ENCODE measurements at regions not wholly inside any gene's neighbourhood (a gene's known extent, or its start where the extent isn't known, plus 50 kb on each side); places are given as distances from the start of the nearest gene placed in this dataset.
A peak's percentile ranks its signal among the peaks of the same experiment; 100 is the strongest.
"Not testable (repeated sequence)": the region's sequence is repeated elsewhere in the genome, so short reads cannot be mapped to it uniquely, and the experiment has no call there.

DNA sequence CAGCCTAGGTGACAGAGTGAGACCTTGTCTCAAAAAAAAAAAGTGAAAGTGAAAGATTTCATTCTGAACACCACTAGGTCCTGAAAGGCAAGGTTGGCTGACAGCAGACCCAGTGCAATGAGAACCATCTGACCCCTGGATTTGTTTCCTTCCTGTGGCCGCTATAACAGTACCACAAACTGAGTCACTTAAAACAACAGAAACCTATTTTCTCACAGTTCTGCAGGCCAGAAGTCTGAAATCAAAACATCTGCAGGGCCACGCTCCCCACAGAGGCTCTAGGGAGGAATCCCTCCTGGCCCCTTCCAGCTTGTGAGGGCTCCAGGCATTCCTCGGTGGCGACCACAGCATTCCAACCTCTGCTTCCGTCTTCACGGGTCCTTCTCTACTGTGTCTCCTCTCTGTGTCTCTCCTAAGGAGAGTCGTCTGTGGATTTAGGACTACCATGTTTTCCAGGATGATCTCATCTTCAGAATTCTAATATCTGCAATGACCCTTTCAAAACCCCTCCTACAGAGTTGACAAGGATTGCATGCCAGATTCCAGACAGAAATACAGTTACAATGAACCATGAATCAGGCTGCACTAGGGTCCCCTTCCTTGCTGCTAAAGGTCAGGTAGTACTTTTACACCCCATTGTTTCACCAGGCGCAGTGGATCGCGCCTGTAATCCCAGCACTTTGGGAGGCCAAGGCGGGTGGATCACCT, 78.0 kb upstream of the ADGRL1 start:
- peak; percentile 7 for DNase-seq (ENCODE audit: low spot score)

GRCh38 chr19:14279270-14279669, 73.3 kb upstream of the ADGRL1 start:
- DNase-seq (ENCODE audit: low spot score), result not testable (repeated sequence)

DNA sequence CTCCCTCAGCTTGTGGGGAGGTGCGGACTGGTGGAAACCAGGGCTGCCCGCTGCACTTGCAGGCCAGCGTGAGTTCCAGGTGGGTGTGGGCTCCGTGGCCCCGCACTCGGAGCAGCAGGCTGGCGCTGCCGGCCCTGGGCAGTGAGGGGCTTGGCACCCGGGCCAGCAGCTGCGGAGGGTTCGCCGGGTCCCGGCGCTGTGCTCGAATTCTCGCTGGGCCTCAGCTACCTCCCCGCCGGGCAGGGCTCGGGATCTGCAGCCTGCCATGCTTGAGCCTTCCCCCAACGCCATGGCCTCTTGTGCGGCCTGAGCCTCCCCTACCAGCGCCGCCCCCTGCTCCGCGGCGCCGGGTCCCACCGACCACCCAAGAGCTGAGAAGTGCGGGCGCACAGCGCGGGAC, 71.6 kb upstream of the ADGRL1 start:
- DNase-seq (ENCODE audit: low spot score), result no peak

DNA sequence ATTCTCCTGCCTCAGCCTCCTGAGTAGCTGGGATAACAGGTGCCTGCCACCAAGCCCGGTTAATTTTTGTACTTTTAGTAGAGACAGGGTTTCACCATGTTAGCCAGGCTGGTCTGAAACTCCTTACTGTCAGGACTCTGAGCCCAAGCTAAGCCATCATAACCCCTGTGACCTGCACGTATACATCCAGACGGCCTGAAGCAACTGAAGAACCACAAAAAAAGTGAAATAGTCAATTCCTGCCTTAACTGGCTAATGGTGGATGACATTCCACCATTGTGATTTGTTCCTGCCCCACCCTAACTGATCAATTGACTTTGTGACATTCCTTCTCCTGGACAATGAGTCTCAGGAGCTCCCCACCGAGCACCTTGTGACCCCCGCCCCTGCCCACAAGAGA, 69.9 kb upstream of the ADGRL1 start:
- not testable (repeated sequence) for DNase-seq (ENCODE audit: low spot score)

GRCh38 chr19:14272623-14273022, 66.7 kb upstream of the ADGRL1 start:
- DNase-seq (ENCODE audit: low spot score), result no peak

- DNase-seq (ENCODE audit: low spot score), result no peak
These were observed 65.9 kb upstream of the ADGRL1 start for GRCh38 chr19:14271840-14272239.

DNA sequence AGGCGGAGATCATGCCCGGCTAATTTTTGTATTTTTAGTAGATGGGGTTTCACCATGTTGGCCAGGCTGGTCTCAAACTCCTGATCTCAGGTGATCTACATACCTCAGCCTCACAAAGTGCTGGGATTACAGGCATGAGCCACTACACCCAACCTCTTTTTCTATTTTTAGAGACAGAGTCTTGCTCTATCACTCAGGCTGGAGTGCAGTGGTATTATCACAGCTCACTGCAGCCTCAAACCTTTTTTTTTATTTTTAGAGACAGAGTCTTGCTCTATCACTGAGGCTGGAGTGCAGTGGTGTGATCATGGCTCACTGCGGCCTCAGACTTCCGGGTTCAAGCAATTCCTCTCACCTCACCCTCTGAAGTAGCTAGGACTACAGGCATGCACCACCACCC, 64.6 kb upstream of the ADGRL1 start:
- not testable (repeated sequence) for DNase-seq (ENCODE audit: low spot score)

DNA sequence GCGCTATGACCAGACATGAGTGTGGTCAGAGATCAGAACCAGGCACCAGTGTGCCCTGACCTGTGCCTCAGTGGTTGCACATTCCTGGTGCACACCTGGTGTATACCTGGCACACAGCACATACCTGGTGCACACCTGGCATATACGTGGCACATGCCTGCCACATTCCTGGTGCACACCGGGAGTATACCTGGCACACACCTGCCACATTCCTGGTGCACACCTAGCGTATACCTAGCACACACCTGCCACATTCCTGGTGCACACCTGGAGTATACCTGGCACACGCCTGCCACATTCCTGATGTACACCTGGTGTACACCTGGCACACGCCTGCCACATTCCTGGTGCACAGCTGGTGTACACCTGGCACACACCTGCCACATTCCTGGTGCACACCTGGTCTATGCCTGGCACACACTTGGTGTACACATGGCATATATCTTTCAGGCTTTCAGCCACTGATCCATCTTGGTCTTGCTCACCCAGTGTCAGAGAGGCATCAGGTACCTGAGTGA, 61.3 kb upstream of the ADGRL1 start:
- DNase-seq (ENCODE audit: low spot score), result no peak

GRCh38 chr19:14266208-14266607, 60.2 kb upstream of the ADGRL1 start:
- not testable (repeated sequence) for DNase-seq (ENCODE audit: low spot score)

DNA sequence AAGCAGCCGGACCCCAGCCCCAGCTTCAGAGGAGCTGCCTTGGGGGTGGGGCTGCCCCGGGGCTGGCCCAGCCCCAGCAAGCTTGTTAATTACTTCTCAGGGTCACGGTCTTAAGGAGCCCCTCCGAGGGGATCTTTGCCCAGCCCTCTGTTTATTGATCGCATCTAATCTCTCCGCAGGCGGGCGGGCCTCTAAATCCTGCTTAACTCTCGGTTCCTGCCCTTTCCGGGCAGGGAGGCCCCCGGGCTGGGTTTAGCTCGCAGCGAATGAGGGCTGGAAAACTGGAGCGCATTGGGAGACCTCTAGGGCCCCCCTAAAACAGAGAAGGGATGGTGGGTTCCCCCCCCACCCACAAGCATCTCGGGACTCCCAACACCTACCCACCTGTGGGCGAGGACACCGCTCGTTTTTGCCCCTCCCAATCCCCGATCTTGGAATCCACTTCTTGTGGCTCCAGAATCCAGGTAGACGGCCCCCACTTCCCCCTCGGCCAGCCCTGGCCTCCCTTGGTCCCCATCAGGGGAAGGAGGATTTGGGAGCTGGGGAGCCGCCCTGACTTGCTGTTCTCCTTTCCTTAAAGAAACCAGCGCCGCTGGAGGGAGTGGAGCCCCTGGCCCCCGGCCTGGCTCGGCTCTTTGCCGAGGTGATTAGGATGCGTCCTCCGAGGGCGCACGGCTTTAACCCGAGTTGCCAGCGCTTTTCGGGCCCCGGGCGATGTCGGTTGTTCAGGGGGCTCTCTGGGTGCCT, 59.5 kb upstream of the ADGRL1 start:
- DNase-seq (ENCODE audit: low spot score), result no peak

GRCh38 chr19:14255902-14256649, 50.1 kb upstream of the ADGRL1 start:
- DNase-seq (ENCODE audit: low spot score), result not testable (repeated sequence)
